ENCODE measurements at regions not wholly inside any gene's neighbourhood (a gene's known extent, or its start where the extent isn't known, plus 50 kb on each side); places are given as distances from the start of the nearest gene placed in this dataset.

DNA sequence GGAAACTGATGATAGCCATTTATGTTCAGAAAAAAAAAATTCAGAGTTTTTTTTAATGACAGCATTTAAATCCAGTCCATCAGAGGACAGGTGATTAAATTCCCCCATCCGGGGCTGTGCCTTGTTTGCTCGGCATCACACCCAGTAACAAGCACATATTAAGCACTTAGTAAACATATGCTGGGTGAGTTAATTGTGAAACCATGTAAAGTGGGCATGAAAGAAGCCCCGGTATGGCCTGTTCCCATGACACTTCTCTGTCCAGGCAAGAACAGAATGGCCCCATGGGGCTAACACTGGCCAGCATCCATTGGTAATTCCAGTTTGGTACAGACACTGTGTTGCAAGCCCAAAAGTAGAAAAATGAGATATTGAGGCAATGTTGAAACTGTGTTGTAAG lies 220.8 kb upstream of the RNF32 start:
- Histone ChIP-seq H3K27me3 (ENCODE audit: insufficient read depth) (no peaks in the 10 kb centered on the region), H3K4me1 (ENCODE audit: insufficient read depth) (no peaks in the 10 kb centered on the region), H3F3A (replicated peaks; ENCODE audit: low read depth) (no peaks in the 10 kb centered on the region), H3K4me3 (no peak overlapping the region), H4K20me1 (replicated peaks; ENCODE audit: insufficient read depth) (no peaks in the 10 kb centered on the region), H3K36me3 (ENCODE audit: insufficient read depth) (no peaks in the 10 kb centered on the region; the same call in 1 of the 2 replicates), H3K79me2 (replicated peaks; ENCODE audit: insufficient read depth) (no peaks in the 10 kb centered on the region), H3K27ac (ENCODE audit: low read depth) (no peak overlapping the region), H3K4me2 (no peak overlapping the region), H3K9me2 (ENCODE audit: insufficient read depth) (0 out of 2 replicates have a peak, but pooled peaks cover 5% of the 10 kb centered on the region), H2AFZ (no peak overlapping the region)
- no peaks in the 10 kb centered on the region for H3K27me3 Mint-ChIP-seq (ENCODE audit: insufficient read depth, low read depth, poor library complexity)
- no peak overlapping the region for H3K4me3 Mint-ChIP-seq
- DNase-seq (ENCODE audit: low spot score): no peak
- no peaks in the 10 kb centered on the region for H3K36me3 Mint-ChIP-seq (ENCODE audit: low read depth)
- H3K4me1 Mint-ChIP-seq: no peaks in the 10 kb centered on the region
- peaks cover 6% of the 10 kb centered on the region for H3K9me3 Mint-ChIP-seq
- no peak for TF ChIP-seq EZH2 (IDR thresholded peaks at IDR 0.05; ENCODE audit: low read depth, unreplicated experiment)
- no peak for TF ChIP-seq POLR2AphosphoS5 (IDR thresholded peaks at IDR 0.05; ENCODE audit: low read depth)
- no peak for TF ChIP-seq NANOG (IDR thresholded peaks at IDR 0.05; ENCODE audit: borderline replicate concordance)
- TF ChIP-seq EZH2phosphoT487 (IDR thresholded peaks at IDR 0.05; ENCODE audit: unreplicated experiment): no peak
- TF ChIP-seq, protein P1, sequence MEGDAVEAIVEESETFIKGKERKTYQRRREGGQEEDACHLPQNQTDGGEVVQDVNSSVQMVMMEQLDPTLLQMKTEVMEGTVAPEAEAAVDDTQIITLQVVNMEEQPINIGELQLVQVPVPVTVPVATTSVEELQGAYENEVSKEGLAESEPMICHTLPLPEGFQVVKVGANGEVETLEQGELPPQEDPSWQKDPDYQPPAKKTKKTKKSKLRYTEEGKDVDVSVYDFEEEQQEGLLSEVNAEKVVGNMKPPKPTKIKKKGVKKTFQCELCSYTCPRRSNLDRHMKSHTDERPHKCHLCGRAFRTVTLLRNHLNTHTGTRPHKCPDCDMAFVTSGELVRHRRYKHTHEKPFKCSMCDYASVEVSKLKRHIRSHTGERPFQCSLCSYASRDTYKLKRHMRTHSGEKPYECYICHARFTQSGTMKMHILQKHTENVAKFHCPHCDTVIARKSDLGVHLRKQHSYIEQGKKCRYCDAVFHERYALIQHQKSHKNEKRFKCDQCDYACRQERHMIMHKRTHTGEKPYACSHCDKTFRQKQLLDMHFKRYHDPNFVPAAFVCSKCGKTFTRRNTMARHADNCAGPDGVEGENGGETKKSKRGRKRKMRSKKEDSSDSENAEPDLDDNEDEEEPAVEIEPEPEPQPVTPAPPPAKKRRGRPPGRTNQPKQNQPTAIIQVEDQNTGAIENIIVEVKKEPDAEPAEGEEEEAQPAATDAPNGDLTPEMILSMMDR (conservative IDR thresholded peaks at IDR 0.05; ENCODE audit: low read depth in 2 of 2): no peak
- TF ChIP-seq JUNB (IDR thresholded peaks at IDR 0.05; ENCODE audit: unreplicated experiment): no peak
- TF ChIP-seq STAT1 (IDR thresholded peaks at IDR 0.05; ENCODE audit: unreplicated experiment): no peak
- TF ChIP-seq, protein P2, sequence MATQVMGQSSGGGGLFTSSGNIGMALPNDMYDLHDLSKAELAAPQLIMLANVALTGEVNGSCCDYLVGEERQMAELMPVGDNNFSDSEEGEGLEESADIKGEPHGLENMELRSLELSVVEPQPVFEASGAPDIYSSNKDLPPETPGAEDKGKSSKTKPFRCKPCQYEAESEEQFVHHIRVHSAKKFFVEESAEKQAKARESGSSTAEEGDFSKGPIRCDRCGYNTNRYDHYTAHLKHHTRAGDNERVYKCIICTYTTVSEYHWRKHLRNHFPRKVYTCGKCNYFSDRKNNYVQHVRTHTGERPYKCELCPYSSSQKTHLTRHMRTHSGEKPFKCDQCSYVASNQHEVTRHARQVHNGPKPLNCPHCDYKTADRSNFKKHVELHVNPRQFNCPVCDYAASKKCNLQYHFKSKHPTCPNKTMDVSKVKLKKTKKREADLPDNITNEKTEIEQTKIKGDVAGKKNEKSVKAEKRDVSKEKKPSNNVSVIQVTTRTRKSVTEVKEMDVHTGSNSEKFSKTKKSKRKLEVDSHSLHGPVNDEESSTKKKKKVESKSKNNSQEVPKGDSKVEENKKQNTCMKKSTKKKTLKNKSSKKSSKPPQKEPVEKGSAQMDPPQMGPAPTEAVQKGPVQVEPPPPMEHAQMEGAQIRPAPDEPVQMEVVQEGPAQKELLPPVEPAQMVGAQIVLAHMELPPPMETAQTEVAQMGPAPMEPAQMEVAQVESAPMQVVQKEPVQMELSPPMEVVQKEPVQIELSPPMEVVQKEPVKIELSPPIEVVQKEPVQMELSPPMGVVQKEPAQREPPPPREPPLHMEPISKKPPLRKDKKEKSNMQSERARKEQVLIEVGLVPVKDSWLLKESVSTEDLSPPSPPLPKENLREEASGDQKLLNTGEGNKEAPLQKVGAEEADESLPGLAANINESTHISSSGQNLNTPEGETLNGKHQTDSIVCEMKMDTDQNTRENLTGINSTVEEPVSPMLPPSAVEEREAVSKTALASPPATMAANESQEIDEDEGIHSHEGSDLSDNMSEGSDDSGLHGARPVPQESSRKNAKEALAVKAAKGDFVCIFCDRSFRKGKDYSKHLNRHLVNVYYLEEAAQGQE (IDR thresholded peaks at IDR 0.05; ENCODE audit: unreplicated experiment): no peak
- no peak for TF ChIP-seq ZNF331 (CRISPR knock-in tag; IDR thresholded peaks at IDR 0.05; ENCODE audit: low read depth)
- TF ChIP-seq, protein P3, sequence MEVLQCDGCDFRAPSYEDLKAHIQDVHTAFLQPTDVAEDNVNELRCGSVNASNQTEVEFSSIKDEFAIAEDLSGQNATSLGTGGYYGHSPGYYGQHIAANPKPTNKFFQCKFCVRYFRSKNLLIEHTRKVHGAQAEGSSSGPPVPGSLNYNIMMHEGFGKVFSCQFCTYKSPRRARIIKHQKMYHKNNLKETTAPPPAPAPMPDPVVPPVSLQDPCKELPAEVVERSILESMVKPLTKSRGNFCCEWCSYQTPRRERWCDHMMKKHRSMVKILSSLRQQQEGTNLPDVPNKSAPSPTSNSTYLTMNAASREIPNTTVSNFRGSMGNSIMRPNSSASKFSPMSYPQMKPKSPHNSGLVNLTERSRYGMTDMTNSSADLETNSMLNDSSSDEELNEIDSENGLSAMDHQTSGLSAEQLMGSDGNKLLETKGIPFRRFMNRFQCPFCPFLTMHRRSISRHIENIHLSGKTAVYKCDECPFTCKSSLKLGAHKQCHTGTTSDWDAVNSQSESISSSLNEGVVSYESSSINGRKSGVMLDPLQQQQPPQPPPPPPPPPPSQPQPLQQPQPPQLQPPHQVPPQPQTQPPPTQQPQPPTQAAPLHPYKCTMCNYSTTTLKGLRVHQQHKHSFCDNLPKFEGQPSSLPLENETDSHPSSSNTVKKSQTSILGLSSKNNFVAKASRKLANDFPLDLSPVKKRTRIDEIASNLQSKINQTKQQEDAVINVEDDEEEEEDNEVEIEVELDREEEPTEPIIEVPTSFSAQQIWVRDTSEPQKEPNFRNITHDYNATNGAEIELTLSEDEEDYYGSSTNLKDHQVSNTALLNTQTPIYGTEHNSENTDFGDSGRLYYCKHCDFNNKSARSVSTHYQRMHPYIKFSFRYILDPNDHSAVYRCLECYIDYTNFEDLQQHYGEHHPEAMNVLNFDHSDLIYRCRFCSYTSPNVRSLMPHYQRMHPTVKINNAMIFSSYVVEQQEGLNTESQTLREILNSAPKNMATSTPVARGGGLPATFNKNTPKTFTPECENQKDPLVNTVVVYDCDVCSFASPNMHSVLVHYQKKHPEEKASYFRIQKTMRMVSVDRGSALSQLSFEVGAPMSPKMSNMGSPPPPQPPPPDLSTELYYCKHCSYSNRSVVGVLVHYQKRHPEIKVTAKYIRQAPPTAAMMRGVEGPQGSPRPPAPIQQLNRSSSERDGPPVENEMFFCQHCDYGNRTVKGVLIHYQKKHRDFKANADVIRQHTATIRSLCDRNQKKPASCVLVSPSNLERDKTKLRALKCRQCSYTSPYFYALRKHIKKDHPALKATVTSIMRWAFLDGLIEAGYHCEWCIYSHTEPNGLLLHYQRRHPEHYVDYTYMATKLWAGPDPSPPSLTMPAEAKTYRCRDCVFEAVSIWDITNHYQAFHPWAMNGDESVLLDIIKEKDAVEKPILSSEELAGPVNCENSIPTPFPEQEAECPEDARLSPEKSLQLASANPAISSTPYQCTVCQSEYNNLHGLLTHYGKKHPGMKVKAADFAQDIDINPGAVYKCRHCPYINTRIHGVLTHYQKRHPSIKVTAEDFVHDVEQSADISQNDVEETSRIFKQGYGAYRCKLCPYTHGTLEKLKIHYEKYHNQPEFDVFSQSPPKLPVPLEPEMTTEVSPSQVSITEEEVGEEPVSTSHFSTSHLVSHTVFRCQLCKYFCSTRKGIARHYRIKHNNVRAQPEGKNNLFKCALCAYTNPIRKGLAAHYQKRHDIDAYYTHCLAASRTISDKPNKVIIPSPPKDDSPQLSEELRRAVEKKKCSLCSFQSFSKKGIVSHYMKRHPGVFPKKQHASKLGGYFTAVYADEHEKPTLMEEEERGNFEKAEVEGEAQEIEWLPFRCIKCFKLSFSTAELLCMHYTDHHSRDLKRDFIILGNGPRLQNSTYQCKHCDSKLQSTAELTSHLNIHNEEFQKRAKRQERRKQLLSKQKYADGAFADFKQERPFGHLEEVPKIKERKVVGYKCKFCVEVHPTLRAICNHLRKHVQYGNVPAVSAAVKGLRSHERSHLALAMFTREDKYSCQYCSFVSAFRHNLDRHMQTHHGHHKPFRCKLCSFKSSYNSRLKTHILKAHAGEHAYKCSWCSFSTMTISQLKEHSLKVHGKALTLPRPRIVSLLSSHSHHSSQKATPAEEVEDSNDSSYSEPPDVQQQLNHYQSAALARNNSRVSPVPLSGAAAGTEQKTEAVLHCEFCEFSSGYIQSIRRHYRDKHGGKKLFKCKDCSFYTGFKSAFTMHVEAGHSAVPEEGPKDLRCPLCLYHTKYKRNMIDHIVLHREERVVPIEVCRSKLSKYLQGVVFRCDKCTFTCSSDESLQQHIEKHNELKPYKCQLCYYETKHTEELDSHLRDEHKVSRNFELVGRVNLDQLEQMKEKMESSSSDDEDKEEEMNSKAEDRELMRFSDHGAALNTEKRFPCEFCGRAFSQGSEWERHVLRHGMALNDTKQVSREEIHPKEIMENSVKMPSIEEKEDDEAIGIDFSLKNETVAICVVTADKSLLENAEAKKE (CRISPR knock-in tag; IDR thresholded peaks at IDR 0.05): no peak
- TF ChIP-seq, protein P4, sequence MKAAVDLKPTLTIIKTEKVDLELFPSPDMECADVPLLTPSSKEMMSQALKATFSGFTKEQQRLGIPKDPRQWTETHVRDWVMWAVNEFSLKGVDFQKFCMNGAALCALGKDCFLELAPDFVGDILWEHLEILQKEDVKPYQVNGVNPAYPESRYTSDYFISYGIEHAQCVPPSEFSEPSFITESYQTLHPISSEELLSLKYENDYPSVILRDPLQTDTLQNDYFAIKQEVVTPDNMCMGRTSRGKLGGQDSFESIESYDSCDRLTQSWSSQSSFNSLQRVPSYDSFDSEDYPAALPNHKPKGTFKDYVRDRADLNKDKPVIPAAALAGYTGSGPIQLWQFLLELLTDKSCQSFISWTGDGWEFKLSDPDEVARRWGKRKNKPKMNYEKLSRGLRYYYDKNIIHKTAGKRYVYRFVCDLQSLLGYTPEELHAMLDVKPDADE (IDR thresholded peaks at IDR 0.05): no peak
- no peak for ATAC-seq
- no peak overlapping the region for H3K27ac Mint-ChIP-seq

Measured in GM23338 (cell line).